H1 (cell line): ENCODE measurements at regions not wholly inside any gene's neighbourhood (a gene's known extent, or its start where the extent isn't known, plus 50 kb on each side); places are given as distances from the start of the nearest gene placed in this dataset.
A peak's percentile ranks its signal among the peaks of the same experiment; 100 is the strongest.

Source experiments
- CTCF ChIA-PET: fragments of 300-600 bp; sonication (Branson Sonifier 250); formaldehyde crosslinking; loops from one replicate; lab custom pipeline; 2021; ENCODE audit not compliant: partially characterized antibody; lab: Charles Lee
- POLR2A ChIA-PET: fragments of 300-600 bp; sonication (Branson Sonifier 250); formaldehyde crosslinking; loops from one replicate; lab custom pipeline; 2021; ENCODE audit warnings: inconsistent platforms; ENCODE audit not compliant: partially characterized antibody; lab: Charles Lee
- DNase-seq, 2 experiments: peaks; one replicate each; pipeline versions ENCODE4 v3.0.0 to v3.0.0-alpha.2; 2010 to 2022; ENCODE audit warnings: low spot score in 2 of 2, low read depth in 1 of 2, mixed read lengths in 1 of 2
- FAIRE-seq: peaks from 2 replicates; lab custom pipeline; 2011; peaks lifted over from hg19 to GRCh38; lab: Jason Lieb, UNC
- H2AFZ ChIP-seq: 2 replicates; pipeline ENCODE4 v1.8.1; 2012; ENCODE audit warnings: low read length, inconsistent platforms
- H2AK5ac ChIP-seq: 2 replicates; pipeline ENCODE4 v1.6.1; 2013; ENCODE audit warnings: low read depth, low read length
- H2BK120ac ChIP-seq: replicated peaks from 2 replicates; pipeline ENCODE3; 2013; ENCODE audit warnings: low read depth, low read length, inconsistent platforms
- H2BK12ac ChIP-seq: 2 replicates; pipeline ENCODE4 v1.6.1; 2013; ENCODE audit warnings: low read depth, low read length
- H2BK15ac ChIP-seq: 2 replicates; pipeline ENCODE4 v1.6.1; 2013; ENCODE audit warnings: low read length
- H2BK20ac ChIP-seq: 2 replicates; pipeline ENCODE4 v1.6.1; 2013; ENCODE audit warnings: low read length
- H2BK5ac ChIP-seq: 2 replicates; pipeline ENCODE4 v1.6.1; 2013; ENCODE audit warnings: low read depth, low read length
- H3K14ac ChIP-seq: 2 replicates; pipeline ENCODE4 v1.6.1; 2013; ENCODE audit warnings: inconsistent platforms; ENCODE audit not compliant: insufficient read length
- H3K18ac ChIP-seq: 2 replicates; pipeline ENCODE4 v1.6.1; 2013; ENCODE audit warnings: low read length; ENCODE audit errors: extremely low read depth
- H3K23ac ChIP-seq: 2 replicates; pipeline ENCODE4 v1.6.1; 2013; ENCODE audit warnings: inconsistent platforms; ENCODE audit not compliant: insufficient read length
- H3K23me2 ChIP-seq: 2 replicates; pipeline ENCODE4 v1.6.1; 2013; ENCODE audit warnings: low read depth, low read length
- H3K27ac ChIP-seq: 2 replicates; pipeline ENCODE4 v1.6.1; 2011; ENCODE audit warnings: low read depth, low read length, inconsistent platforms
- H3K27me3 ChIP-seq, 4 experiments: replicated peaks in 1 of 4; 1 replicate in 1 of 4; 2 replicates in 3 of 4; pipeline versions ENCODE4 v1.6.1 to v1.8.1; 2011 to 2013; ENCODE audit warnings: low read length in 3 of 4, mild to moderate bottlenecking in 3 of 4, inconsistent platforms in 2 of 4, mixed read lengths in 2 of 4, moderate library complexity in 1 of 4; ENCODE audit not compliant: control insufficient read depth in 3 of 4, insufficient read depth in 3 of 4; ENCODE audit errors: extremely low read depth in 1 of 4
- H3K36me3 ChIP-seq, 4 experiments: 2 replicates each; pipeline versions ENCODE4 v1.6.1 to v1.8.1; 2011 to 2013; ENCODE audit warnings: mild to moderate bottlenecking in 4 of 4, low read length in 3 of 4, moderate library complexity in 2 of 4, control low read depth in 1 of 4, inconsistent platforms in 1 of 4; ENCODE audit not compliant: insufficient read depth in 4 of 4, control insufficient read depth in 2 of 4
- H3K4ac ChIP-seq: replicated peaks from 2 replicates; pipeline ENCODE3; 2013; ENCODE audit warnings: low read length, low read depth, mixed read lengths, inconsistent platforms; ENCODE audit not compliant: insufficient read length
- H3K4me1 ChIP-seq, 4 experiments: replicated peaks in 1 of 4; 1 replicate in 1 of 4; 2 replicates in 3 of 4; pipeline versions ENCODE4 v1.6.1 to v1.8.1; 2011 to 2013; ENCODE audit warnings: low read length in 3 of 4, inconsistent platforms in 2 of 4, mixed read lengths in 1 of 4; ENCODE audit not compliant: insufficient read depth in 4 of 4, control insufficient read depth in 3 of 4
- H3K4me2 ChIP-seq, 2 experiments: 2 replicates each; pipeline versions ENCODE4 v1.6.1 to v1.8.1; 2011 to 2013; ENCODE audit warnings: low read depth in 2 of 2, low read length in 2 of 2, control low read depth in 1 of 2, inconsistent platforms in 1 of 2, mild to moderate bottlenecking in 1 of 2; ENCODE audit not compliant: insufficient read depth in 1 of 2
- H3K4me3 ChIP-seq, 4 experiments: fragments of 200-600, 300-600 bp in 1 of 4; sonication (generic), shearing (Covaris generic), sonication (Bioruptor Twin) in 1 of 4; 2 replicates each; pipeline versions ENCODE4 v1.5.1 to v1.8.1; 2011 to 2016; ENCODE audit warnings: low read length in 4 of 4, low read depth in 3 of 4, control low read depth in 2 of 4, inconsistent platforms in 2 of 4, mild to moderate bottlenecking in 2 of 4, mixed read lengths in 1 of 4, moderate library complexity in 1 of 4; ENCODE audit not compliant: insufficient read depth in 2 of 4; ENCODE audit errors: extremely low read depth in 1 of 4
- H3K56ac ChIP-seq: replicated peaks from 2 replicates; pipeline ENCODE3; 2013; ENCODE audit warnings: low read depth, mild to moderate bottlenecking, mixed read lengths, low read length, inconsistent platforms; ENCODE audit not compliant: insufficient read length
- H3K79me1 ChIP-seq: 2 replicates; pipeline ENCODE4 v1.6.1; 2013; ENCODE audit warnings: low read depth, low read length, control low read depth
- H3K79me2 ChIP-seq, 2 experiments: 2 replicates each; pipeline versions ENCODE4 v1.6.1 to v1.8.1; 2012 to 2013; ENCODE audit warnings: low read length in 2 of 2, mild to moderate bottlenecking in 2 of 2, inconsistent platforms in 1 of 2; ENCODE audit not compliant: insufficient read depth in 2 of 2, control insufficient read depth in 1 of 2
- H3K9ac ChIP-seq, 4 experiments: replicated peaks in 1 of 4; 1 replicate in 1 of 4; 2 replicates in 3 of 4; pipeline versions ENCODE4 v1.6.1 to v1.8.1; 2011 to 2013; ENCODE audit warnings: low read depth in 3 of 4, low read length in 3 of 4, control low read depth in 2 of 4, mild to moderate bottlenecking in 2 of 4, moderate library complexity in 2 of 4, inconsistent platforms in 1 of 4; ENCODE audit errors: extremely low read depth in 1 of 4
- H3K9me3 ChIP-seq, 2 experiments: 2 replicates each; pipeline versions ENCODE4 v1.6.1 to v1.8.1; 2012 to 2013; ENCODE audit warnings: mild to moderate bottlenecking in 2 of 2, moderate library complexity in 2 of 2, control low read depth in 1 of 2, inconsistent platforms in 1 of 2, low read depth in 1 of 2, low read length in 1 of 2, mixed read lengths in 1 of 2; ENCODE audit not compliant: insufficient read depth in 2 of 2
- H4K20me1 ChIP-seq, 2 experiments: replicated peaks in 1 of 2; 2 replicates each; pipeline versions ENCODE3 to v1.8.1; 2011 to 2013; ENCODE audit warnings: inconsistent platforms in 2 of 2, low read length in 2 of 2, mild to moderate bottlenecking in 1 of 2; ENCODE audit not compliant: insufficient read depth in 2 of 2, control insufficient read depth in 1 of 2
- H4K5ac ChIP-seq: 2 replicates; pipeline ENCODE4 v1.6.1; 2013; ENCODE audit warnings: low read length, low read depth, mixed read lengths, inconsistent platforms; ENCODE audit not compliant: insufficient read length
- H4K8ac ChIP-seq: 2 replicates; pipeline ENCODE4 v1.8.0; 2013; ENCODE audit warnings: mild to moderate bottlenecking, moderate library complexity, low read length, inconsistent platforms; ENCODE audit not compliant: insufficient read depth; ENCODE audit errors: extremely low read depth
- H4K91ac ChIP-seq: replicated peaks from 2 replicates; pipeline ENCODE3; 2013; ENCODE audit warnings: low read length, mixed read lengths, inconsistent platforms; ENCODE audit not compliant: insufficient read length
- BRCA1 ChIP-seq: IDR thresholded peaks from 2 replicates; pipeline ENCODE4 v1.6.1; 2012; ENCODE audit warnings: low read depth, low read length, improper control_type of control experiment
- CBX5 ChIP-seq: fragments of 300-800, 300-1000 bp; sonication (generic); IDR thresholded peaks from 2 replicates; pipeline ENCODE4 v1.7.1; 2016; ENCODE audit warnings: antibody characterized with exemption, low read length, low read depth
- CHD2 ChIP-seq: IDR thresholded peaks from 2 replicates; pipeline ENCODE4 v1.6.1; 2012; ENCODE audit warnings: low read length, improper control_type of control experiment
- RNF2 ChIP-seq: fragments of 200-900, 300-1000 bp; sonication (generic); IDR thresholded peaks from 2 replicates; pipeline ENCODE4 v1.7.1; 2016; ENCODE audit warnings: borderline replicate concordance, low read depth, mild to moderate bottlenecking, antibody characterized with exemption, low read length; ENCODE audit not compliant: poor library complexity, severe bottlenecking; ENCODE audit errors: missing control alignments
- SIRT6 ChIP-seq: IDR thresholded peaks from one replicate; pipeline ENCODE4 v1.7.1; 2012; ENCODE audit warnings: low read length, inconsistent platforms
- SP2 ChIP-seq: IDR thresholded peaks from 2 replicates; pipeline ENCODE4 v1.6.1; 2012; ENCODE audit warnings: mild to moderate bottlenecking, low read length, inconsistent platforms
- TBP ChIP-seq: IDR thresholded peaks from 2 replicates; pipeline ENCODE4 v1.6.1; 2011; ENCODE audit warnings: low read depth, low read length, improper control_type of control experiment
- WGBS, 2 experiments: shearing (Covaris generic) in 1 of 2; methylation state at CpG; one replicate each; pipeline versions ENCODE4 v1.1.6 to v1.1.7; 2013 to 2015; ENCODE audit warnings: low lambda C conversion rate in 2 of 2, mixed read lengths in 2 of 2, inconsistent platforms in 1 of 2, low coverage in 1 of 2, missing lambda C conversion rate in 1 of 2; ENCODE audit not compliant: insufficient replicate concordance in 2 of 2, insufficient coverage in 1 of 2, insufficient read length in 1 of 2; ENCODE audit errors: extremely low coverage in 1 of 2, missing lambda C conversion rate in 1 of 2; 5-methylcytosine and 5-hydroxymethylcytosine counted together
- TF ChIP-seq, protein P1 (sequence below): IDR thresholded peaks from 2 replicates; pipeline ENCODE4 v1.6.1; 2012; ENCODE audit warnings: low read length, inconsistent platforms
- TF ChIP-seq, protein P2 (sequence below): IDR thresholded peaks from 2 replicates; pipeline ENCODE4 v1.6.1; 2012; ENCODE audit warnings: inconsistent platforms

DNA sequence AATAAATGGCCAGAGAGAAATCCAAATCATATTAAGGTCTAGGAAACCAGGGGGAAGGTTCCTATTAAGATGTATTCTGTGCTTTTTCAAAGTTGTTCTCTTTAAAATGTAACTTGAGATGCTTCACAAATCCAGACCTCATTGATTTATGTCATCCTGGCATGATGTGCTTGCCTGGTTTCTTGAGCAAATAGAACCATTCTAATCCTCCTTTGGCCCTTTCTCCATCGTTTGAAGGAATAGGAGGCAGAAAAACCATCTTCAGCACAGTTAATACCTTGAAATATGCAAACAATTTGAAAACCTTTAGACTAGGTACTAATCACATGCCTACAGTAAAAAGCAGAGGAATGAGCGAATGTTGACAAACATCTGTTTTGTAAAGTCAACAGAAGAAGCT lies 202.2 kb upstream of the CXorf66 start:
- ChIA-PET POLR2A (no interaction called here), CTCF (no interaction called here)
- Histone ChIP-seq H2BK5ac (no peak overlapping the region), H2BK120ac (no peak overlapping the region), H2AK5ac (no peak overlapping the region), H3K4me1 (no peaks in the 10 kb centered on the region), H4K91ac (no peak overlapping the region), H4K5ac (no peak overlapping the region), H4K8ac (no peak overlapping the region), H3K27me3 (no peaks in the 10 kb centered on the region), H2AFZ (no peak overlapping the region), H3K23ac (no peak overlapping the region), H2BK15ac (no peak overlapping the region), H3K79me2 (no peaks in the 10 kb centered on the region), H3K36me3 (no peaks in the 10 kb centered on the region), H3K23me2 (no peaks in the 10 kb centered on the region), H2BK12ac (no peak overlapping the region), H3K56ac (no peak overlapping the region), H3K27ac (no peak overlapping the region), H2BK20ac (no peak overlapping the region), H3K79me1 (no peaks in the 10 kb centered on the region), H3K14ac (no peak overlapping the region), H3K9ac (no peak overlapping the region), H3K18ac (no peak overlapping the region), H3K4me2 (no peak overlapping the region), H4K20me1 (no peaks in the 10 kb centered on the region), H3K4ac (no peak overlapping the region), H3K9me3 (peaks cover 0 to 10% of the 10 kb centered on the region in 2 experiments; a peak in 2 of 4 replicates), H3K4me3 (no peak overlapping the region)
- FAIRE-seq: peak; percentile 48
- 97% methylated on average over 2 of the region's 2 CpGs; no CpG with 5 or more reads in 1 of the 2 experiments for WGBS, 2 experiments
- DNase-seq: no peak
- TF ChIP-seq, protein P1, sequence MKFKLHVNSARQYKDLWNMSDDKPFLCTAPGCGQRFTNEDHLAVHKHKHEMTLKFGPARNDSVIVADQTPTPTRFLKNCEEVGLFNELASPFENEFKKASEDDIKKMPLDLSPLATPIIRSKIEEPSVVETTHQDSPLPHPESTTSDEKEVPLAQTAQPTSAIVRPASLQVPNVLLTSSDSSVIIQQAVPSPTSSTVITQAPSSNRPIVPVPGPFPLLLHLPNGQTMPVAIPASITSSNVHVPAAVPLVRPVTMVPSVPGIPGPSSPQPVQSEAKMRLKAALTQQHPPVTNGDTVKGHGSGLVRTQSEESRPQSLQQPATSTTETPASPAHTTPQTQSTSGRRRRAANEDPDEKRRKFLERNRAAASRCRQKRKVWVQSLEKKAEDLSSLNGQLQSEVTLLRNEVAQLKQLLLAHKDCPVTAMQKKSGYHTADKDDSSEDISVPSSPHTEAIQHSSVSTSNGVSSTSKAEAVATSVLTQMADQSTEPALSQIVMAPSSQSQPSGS: no peak
- no peak for TF ChIP-seq CBX5
- no peak for TF ChIP-seq SP2
- no peak for TF ChIP-seq SIRT6
- TF ChIP-seq TBP: no peak
- no peak for TF ChIP-seq CHD2
- no peak for TF ChIP-seq RNF2
- TF ChIP-seq, protein P2, sequence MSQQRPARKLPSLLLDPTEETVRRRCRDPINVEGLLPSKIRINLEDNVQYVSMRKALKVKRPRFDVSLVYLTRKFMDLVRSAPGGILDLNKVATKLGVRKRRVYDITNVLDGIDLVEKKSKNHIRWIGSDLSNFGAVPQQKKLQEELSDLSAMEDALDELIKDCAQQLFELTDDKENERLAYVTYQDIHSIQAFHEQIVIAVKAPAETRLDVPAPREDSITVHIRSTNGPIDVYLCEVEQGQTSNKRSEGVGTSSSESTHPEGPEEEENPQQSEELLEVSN: no peak
- no peak for TF ChIP-seq BRCA1
